Lower leg skin (tissue), 3 donors: ENCODE measurements at regions not wholly inside any gene's neighbourhood (a gene's known extent, or its start where the extent isn't known, plus 50 kb on each side); places are given as distances from the start of the nearest gene placed in this dataset.

Source experiments
- CTCF ChIP-seq, 3 donors: fragments of 450-650 bp; IDR thresholded peaks; one replicate each; pipeline ENCODE4 v1.5.1; 2016; ENCODE audit warnings: antibody characterized with exemption in 3 of 3, mild to moderate bottlenecking in 3 of 3, moderate library complexity in 2 of 3
- POLR2A ChIP-seq, 2 donors: fragments of 450-650 bp; IDR thresholded peaks; one replicate each; pipeline ENCODE4 v1.6.1; 2016 to 2017; ENCODE audit warnings: antibody characterized with exemption in 2 of 2, mild to moderate bottlenecking in 1 of 2, moderate library complexity in 1 of 2

DNA sequence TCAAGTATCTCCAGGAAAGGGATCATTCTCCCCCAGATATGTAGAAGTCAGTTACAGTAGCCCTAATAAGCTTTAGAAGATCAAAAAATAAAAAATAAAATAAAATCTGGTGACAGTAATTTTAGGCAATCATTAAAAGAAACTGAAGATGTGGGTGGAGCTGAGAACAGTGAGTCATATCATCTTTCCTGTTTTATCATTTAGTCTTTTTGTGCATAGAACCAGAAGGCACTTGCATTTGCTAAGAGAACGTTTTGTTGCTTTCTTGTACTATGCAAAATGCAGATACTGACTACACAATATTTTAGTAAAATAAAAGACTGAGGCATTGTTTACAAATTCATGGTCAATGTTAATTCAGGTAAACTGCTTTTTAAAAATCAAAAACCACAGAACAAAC, 497.4 kb upstream of the EPHA7 start:
- TF ChIP-seq POLR2A (IDR thresholded peaks at IDR 0.05), result no peak
- no peak for TF ChIP-seq CTCF (IDR thresholded peaks at IDR 0.05)
